H1 (cell line): ENCODE measurements at regions not wholly inside any gene's neighbourhood (a gene's known extent, or its start where the extent isn't known, plus 50 kb on each side); places are given as distances from the start of the nearest gene placed in this dataset.

ENCODE experiments used
- CEBPB ChIP-seq: IDR thresholded peaks from 2 replicates; pipeline ENCODE4 v1.6.1; 2012; ENCODE audit warnings: low read depth, low read length
- CHD7 ChIP-seq: fragments of 300-600 bp; sonication (generic); IDR thresholded peaks from 2 replicates; pipeline ENCODE4 v1.7.1; 2012; ENCODE audit warnings: low read length, moderate library complexity, mild to moderate bottlenecking, inconsistent platforms; ENCODE audit not compliant: insufficient replicate concordance
- CTCF ChIP-seq, 3 experiments: IDR thresholded peaks; 1 replicate in 2 of 3; 2 replicates in 1 of 3; pipeline versions ENCODE4 v1.5.1 to v1.6.1; 2011; ENCODE audit warnings: low read length in 3 of 3, mild to moderate bottlenecking in 3 of 3, inconsistent platforms in 2 of 3, low read depth in 1 of 3, moderate library complexity in 1 of 3; ENCODE audit not compliant: insufficient read depth in 1 of 3; ENCODE audit errors: control extremely low read depth in 1 of 3
- EP300 ChIP-seq, 2 experiments: IDR thresholded peaks; 1 replicate in 1 of 2; 2 replicates in 1 of 2; pipeline ENCODE4 v1.6.1; 2011 to 2012; ENCODE audit warnings: low read depth in 2 of 2, low read length in 2 of 2, mild to moderate bottlenecking in 2 of 2, borderline replicate concordance in 1 of 2, inconsistent platforms in 1 of 2, moderate library complexity in 1 of 2
- EZH2 ChIP-seq: fragments of 200-600 bp; sonication (generic); IDR thresholded peaks from 2 replicates; pipeline ENCODE4 v1.7.1; 2012; ENCODE audit warnings: low read depth, mild to moderate bottlenecking, moderate library complexity, low read length, inconsistent platforms; ENCODE audit not compliant: severe bottlenecking
- RFX5 ChIP-seq: IDR thresholded peaks from 2 replicates; pipeline ENCODE4 v1.6.1; 2011; ENCODE audit warnings: low read depth, low read length, improper control_type of control experiment, borderline replicate concordance
- SP1 ChIP-seq: IDR thresholded peaks from 2 replicates; pipeline ENCODE4 v1.6.1; 2011; ENCODE audit warnings: low read depth, low read length
- TEAD4 ChIP-seq: IDR thresholded peaks from 2 replicates; pipeline ENCODE4 v1.6.1; 2012; ENCODE audit warnings: low read depth, low read length, inconsistent platforms, mixed read lengths

- TF ChIP-seq EZH2 = no peak
- no peak for TF ChIP-seq CTCF (IDR thresholded peaks at IDR 0.05; ENCODE audit: control extremely low read depth in 1 of 3, insufficient read depth in 1 of 3, low read depth in 1 of 3, low read length in 3 of 3)
- TF ChIP-seq SP1 = no peak
- no peak for TF ChIP-seq TEAD4
- no peak for TF ChIP-seq CHD7
- TF ChIP-seq CEBPB = no peak
- no peak for TF ChIP-seq EP300 (IDR thresholded peaks at IDR 0.05; ENCODE audit: borderline replicate concordance in 1 of 2, low read depth in 2 of 2, low read length in 2 of 2)
- no peak for TF ChIP-seq RFX5
Observed at GRCh38 chr20:48184229-48184628, 398.9 kb upstream of the SULF2 start.
